Hepatocyte (in vitro differentiated cells): ENCODE measurements at regions not wholly inside any gene's neighbourhood (a gene's known extent, or its start where the extent isn't known, plus 50 kb on each side); places are given as distances from the start of the nearest gene placed in this dataset.

Source experiments
- EZH2phosphoT487 ChIP-seq: fragments of 200-600 bp; sonication (generic); IDR thresholded peaks from one replicate; pipeline ENCODE4 v1.6.1; 2018; ENCODE audit warnings: antibody characterized with exemption, mild to moderate bottlenecking, low read depth, moderate library complexity; ENCODE audit not compliant: unreplicated experiment, severe bottlenecking
- TF ChIP-seq, protein P1 (sequence below): fragments of 200-600 bp; sonication (generic); IDR thresholded peaks from 2 replicates; pipeline ENCODE4 v1.5.1; 2016; ENCODE audit warnings: antibody characterized with exemption, mild to moderate bottlenecking; ENCODE audit not compliant: poor library complexity

DNA sequence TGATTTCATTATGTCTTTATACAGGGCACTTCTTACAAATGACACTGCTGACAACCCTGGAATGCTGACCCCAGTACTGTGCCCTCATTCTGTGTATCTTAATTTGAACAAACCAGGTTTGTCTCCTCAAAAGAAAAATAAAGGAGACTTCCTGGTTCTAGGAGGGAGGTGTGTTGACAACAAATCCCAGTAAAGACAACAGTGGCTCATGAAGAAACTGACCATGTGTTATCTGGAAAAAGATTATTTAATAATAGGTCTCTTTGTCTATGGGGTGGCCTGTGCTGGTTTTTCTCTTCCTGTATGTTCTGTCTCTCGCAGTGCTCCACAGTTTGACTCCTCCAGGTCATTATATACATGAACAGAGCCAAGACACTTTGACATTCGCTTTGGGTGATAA is 454.6 kb downstream of the LMO4 start:
- TF ChIP-seq, protein P1, sequence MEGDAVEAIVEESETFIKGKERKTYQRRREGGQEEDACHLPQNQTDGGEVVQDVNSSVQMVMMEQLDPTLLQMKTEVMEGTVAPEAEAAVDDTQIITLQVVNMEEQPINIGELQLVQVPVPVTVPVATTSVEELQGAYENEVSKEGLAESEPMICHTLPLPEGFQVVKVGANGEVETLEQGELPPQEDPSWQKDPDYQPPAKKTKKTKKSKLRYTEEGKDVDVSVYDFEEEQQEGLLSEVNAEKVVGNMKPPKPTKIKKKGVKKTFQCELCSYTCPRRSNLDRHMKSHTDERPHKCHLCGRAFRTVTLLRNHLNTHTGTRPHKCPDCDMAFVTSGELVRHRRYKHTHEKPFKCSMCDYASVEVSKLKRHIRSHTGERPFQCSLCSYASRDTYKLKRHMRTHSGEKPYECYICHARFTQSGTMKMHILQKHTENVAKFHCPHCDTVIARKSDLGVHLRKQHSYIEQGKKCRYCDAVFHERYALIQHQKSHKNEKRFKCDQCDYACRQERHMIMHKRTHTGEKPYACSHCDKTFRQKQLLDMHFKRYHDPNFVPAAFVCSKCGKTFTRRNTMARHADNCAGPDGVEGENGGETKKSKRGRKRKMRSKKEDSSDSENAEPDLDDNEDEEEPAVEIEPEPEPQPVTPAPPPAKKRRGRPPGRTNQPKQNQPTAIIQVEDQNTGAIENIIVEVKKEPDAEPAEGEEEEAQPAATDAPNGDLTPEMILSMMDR: no peak
- TF ChIP-seq EZH2phosphoT487: no peak
